HEK293 (cell line): ENCODE measurements at regions not wholly inside any gene's neighbourhood (a gene's known extent, or its start where the extent isn't known, plus 50 kb on each side); places are given as distances from the start of the nearest gene placed in this dataset.

ENCODE experiments used
- CTCF ChIA-PET: fragments of 350-600 bp; formaldehyde crosslinking; extraction: SDS; loops from one replicate; lab custom pipeline; 2021; ENCODE audit warnings: antibody characterized with exemption; lab: Yijun Ruan, JAX
- POLR2A ChIA-PET: fragments of 300-600 bp; formaldehyde crosslinking; extraction: SDS; loops from one replicate; lab custom pipeline; 2020; ENCODE audit warnings: antibody characterized with exemption, inconsistent platforms; lab: Yijun Ruan, JAX
- H3K27ac ChIP-seq: fragments of 200-500 bp; sonication (Bioruptor generic); 2 replicates; pipeline ENCODE4 v1.5.1; 2014; ENCODE audit warnings: low read depth, low read length, control low read depth, inconsistent platforms; ENCODE audit errors: extremely low read depth
- H3K36me3 ChIP-seq, 2 experiments: fragments of 200-500 bp in 1 of 2; sonication (Bioruptor generic) in 1 of 2; 1 replicate in 1 of 2; 2 replicates in 1 of 2; pipeline ENCODE4 v1.5.1; 2014 to 2017; ENCODE audit warnings: inconsistent platforms in 2 of 2, low read length in 2 of 2; ENCODE audit not compliant: control insufficient read depth in 2 of 2, insufficient read depth in 1 of 2
- H3K4me1 ChIP-seq: fragments of 200-500 bp; sonication (Bioruptor generic); 2 replicates; pipeline ENCODE4 v1.5.1; 2014; ENCODE audit warnings: mild to moderate bottlenecking, low read length, inconsistent platforms; ENCODE audit not compliant: control insufficient read depth, insufficient read depth
- H3K4me3 ChIP-seq: 2 replicates; pipeline ENCODE4 v1.5.1; 2011; ENCODE audit warnings: low read depth, mild to moderate bottlenecking, control low read depth, low read length, moderate library complexity
- H3K9me3 ChIP-seq: fragments of 200-500 bp; sonication (Bioruptor generic); 2 replicates; pipeline ENCODE4 v1.5.1; 2014; ENCODE audit warnings: low read depth, low read length, inconsistent platforms; ENCODE audit not compliant: control insufficient read depth, insufficient read depth
- FEZF1 ChIP-seq: fragments of 450-650 bp; formaldehyde crosslinking; IDR thresholded peaks from 2 replicates; pipeline ENCODE4 v1.5.1; 2016; ENCODE audit warnings: missing biosample characterization, missing genetic modification characterization
- REPIN1 ChIP-seq: fragments of 450-650 bp; formaldehyde crosslinking; IDR thresholded peaks from 2 replicates; pipeline ENCODE4 v1.5.1; 2017; ENCODE audit warnings: missing biosample characterization, missing genetic modification characterization, low read depth
- SCRT1 ChIP-seq: fragments of 450-650 bp; formaldehyde crosslinking; IDR thresholded peaks from 2 replicates; pipeline ENCODE4 v1.5.1; 2016; ENCODE audit warnings: missing biosample characterization, missing genetic modification characterization, borderline replicate concordance
- SP7 ChIP-seq: fragments of 450-650 bp; formaldehyde crosslinking; IDR thresholded peaks from 2 replicates; pipeline ENCODE4 v1.5.1; 2016; ENCODE audit warnings: missing biosample characterization, missing genetic modification characterization
- ZBTB20 ChIP-seq: fragments of 450-650 bp; formaldehyde crosslinking; IDR thresholded peaks from 2 replicates; pipeline ENCODE4 v1.5.1; 2016; ENCODE audit warnings: missing biosample characterization, missing genetic modification characterization
- ZBTB7A ChIP-seq: fragments of 450-650 bp; formaldehyde crosslinking; IDR thresholded peaks from 2 replicates; pipeline ENCODE4 v1.5.1; 2016; ENCODE audit warnings: low read depth, missing biosample characterization, missing genetic modification characterization
- ZNF10 ChIP-seq: fragments of 450-650 bp; formaldehyde crosslinking; IDR thresholded peaks from 2 replicates; pipeline ENCODE4 v1.5.1; 2017; ENCODE audit warnings: missing biosample characterization, missing genetic modification characterization
- ZNF157 ChIP-seq: fragments of 450-650 bp; formaldehyde crosslinking; IDR thresholded peaks from 2 replicates; pipeline ENCODE4 v1.5.1; 2016; ENCODE audit warnings: missing biosample characterization, missing genetic modification characterization
- ZNF211 ChIP-seq: fragments of 450-650 bp; formaldehyde crosslinking; IDR thresholded peaks from 2 replicates; pipeline ENCODE4 v1.5.1; 2016; ENCODE audit warnings: low read depth, missing biosample characterization, missing genetic modification characterization
- ZNF221 ChIP-seq: fragments of 450-650 bp; formaldehyde crosslinking; IDR thresholded peaks from 2 replicates; pipeline ENCODE4 v1.5.1; 2017; ENCODE audit warnings: missing biosample characterization, missing genetic modification characterization, borderline replicate concordance
- ZNF37A ChIP-seq: fragments of 450-650 bp; IDR thresholded peaks from 2 replicates; pipeline ENCODE4 v1.5.1; 2018; ENCODE audit warnings: missing biosample characterization, missing genetic modification characterization
- ZNF404 ChIP-seq: fragments of 450-650 bp; formaldehyde crosslinking; IDR thresholded peaks from 2 replicates; pipeline ENCODE4 v1.5.1; 2017; ENCODE audit warnings: missing biosample characterization, missing genetic modification characterization
- ZNF416 ChIP-seq: fragments of 450-650 bp; formaldehyde crosslinking; IDR thresholded peaks from 2 replicates; pipeline ENCODE4 v1.5.1; 2016; ENCODE audit warnings: missing biosample characterization, missing genetic modification characterization
- ZNF426 ChIP-seq: fragments of 450-650 bp; formaldehyde crosslinking; IDR thresholded peaks from 2 replicates; pipeline ENCODE4 v1.5.1; 2017; ENCODE audit warnings: missing biosample characterization, missing genetic modification characterization, mild to moderate bottlenecking, inconsistent platforms, moderate library complexity
- ZNF549 ChIP-seq: fragments of 450-650 bp; IDR thresholded peaks from 2 replicates; pipeline ENCODE4 v1.5.1; 2018; ENCODE audit warnings: missing biosample characterization, missing genetic modification characterization, mild to moderate bottlenecking, inconsistent platforms, moderate library complexity
- ZNF555 ChIP-seq: fragments of 450-650 bp; formaldehyde crosslinking; conservative IDR thresholded peaks from 2 replicates; pipeline ENCODE4 v1.5.1; 2017; ENCODE audit warnings: missing biosample characterization, mild to moderate bottlenecking, missing genetic modification characterization, inconsistent platforms
- ZNF558 ChIP-seq: fragments of 450-650 bp; formaldehyde crosslinking; IDR thresholded peaks from 2 replicates; pipeline ENCODE4 v1.5.1; 2016; ENCODE audit warnings: missing biosample characterization, missing genetic modification characterization
- ZNF560 ChIP-seq: fragments of 450-650 bp; formaldehyde crosslinking; IDR thresholded peaks from 2 replicates; pipeline ENCODE4 v1.5.1; 2017; ENCODE audit warnings: missing biosample characterization, missing genetic modification characterization, borderline replicate concordance
- ZNF658 ChIP-seq: fragments of 450-650 bp; formaldehyde crosslinking; IDR thresholded peaks from 2 replicates; pipeline ENCODE4; 2016; ENCODE audit warnings: missing biosample characterization, missing genetic modification characterization
- ZNF660 ChIP-seq: fragments of 450-650 bp; IDR thresholded peaks from 2 replicates; pipeline ENCODE4 v1.5.1; 2018; ENCODE audit warnings: missing biosample characterization, mild to moderate bottlenecking, missing genetic modification characterization
- ZNF701 ChIP-seq: fragments of 450-650 bp; formaldehyde crosslinking; IDR thresholded peaks from 2 replicates; pipeline ENCODE4 v1.5.1; 2016; ENCODE audit warnings: missing biosample characterization, missing genetic modification characterization
- ZNF768 ChIP-seq: fragments of 450-650 bp; formaldehyde crosslinking; IDR thresholded peaks from 2 replicates; pipeline ENCODE4 v1.5.1; 2018; ENCODE audit warnings: missing biosample characterization, mild to moderate bottlenecking, missing genetic modification characterization
- ZNF785 ChIP-seq: fragments of 450-650 bp; formaldehyde crosslinking; IDR thresholded peaks from 2 replicates; pipeline ENCODE4 v1.5.1; 2016; ENCODE audit warnings: missing biosample characterization, missing genetic modification characterization
- ZNF830 ChIP-seq: fragments of 450-650 bp; IDR thresholded peaks from 2 replicates; pipeline ENCODE4 v1.5.0; 2018; ENCODE audit warnings: missing biosample characterization, missing genetic modification characterization, low read depth, mild to moderate bottlenecking, moderate library complexity
- ZNF837 ChIP-seq: fragments of 450-650 bp; formaldehyde crosslinking; IDR thresholded peaks from 2 replicates; pipeline ENCODE4 v1.5.1; 2016; ENCODE audit warnings: missing biosample characterization, missing genetic modification characterization
- TF ChIP-seq, protein P1 (sequence below): fragments of 450-650 bp; formaldehyde crosslinking; IDR thresholded peaks from 2 replicates; pipeline ENCODE4 v1.5.1; 2016; ENCODE audit warnings: missing biosample characterization, missing genetic modification characterization
- TF ChIP-seq, protein P2 (sequence below): fragments of 450-650 bp; formaldehyde crosslinking; IDR thresholded peaks from 2 replicates; pipeline ENCODE4 v1.5.1; 2017; ENCODE audit warnings: missing biosample characterization, missing genetic modification characterization
- TF ChIP-seq, protein P3 (sequence below): fragments of 450-650 bp; formaldehyde crosslinking; conservative IDR thresholded peaks from 2 replicates; pipeline ENCODE4 v1.5.1; 2016; ENCODE audit warnings: low read depth, missing biosample characterization, missing genetic modification characterization

DNA sequence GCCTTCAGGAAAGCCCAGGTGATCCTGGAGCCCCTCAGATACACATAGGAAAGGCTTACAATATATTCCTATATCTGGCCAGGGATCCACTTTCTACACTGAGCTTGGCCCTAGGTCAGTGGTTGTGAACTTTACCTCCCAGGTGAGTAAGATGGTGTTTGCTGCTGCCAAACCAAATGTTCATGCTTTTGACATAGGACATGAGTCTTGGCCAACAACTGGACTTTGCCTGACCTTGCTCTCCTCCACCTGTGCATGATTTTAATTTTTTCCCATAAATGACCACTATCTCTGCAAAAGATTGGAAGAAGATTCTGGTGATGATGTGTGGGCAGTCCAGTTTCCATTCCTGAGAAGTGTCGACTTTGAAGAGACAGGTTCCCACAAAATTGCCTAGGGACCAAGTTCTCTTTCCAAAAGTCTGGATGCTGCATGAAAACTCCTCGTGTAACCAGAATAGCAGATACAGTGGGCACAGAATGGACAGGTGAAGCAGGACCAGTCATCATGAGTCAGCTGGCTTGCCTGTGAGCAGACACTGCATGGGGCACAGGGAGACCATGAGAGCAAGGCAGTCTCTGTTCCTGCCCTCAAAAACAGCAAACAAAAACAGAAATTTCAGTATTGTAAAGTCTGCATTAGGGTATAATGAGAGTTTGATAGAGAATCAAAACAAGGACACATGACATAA lies 226.4 kb upstream of the MON1B start:
- ChIA-PET POLR2A (no interaction called here), CTCF (no interaction called here)
- TF ChIP-seq ZNF221 = no peak
- TF ChIP-seq ZNF560 (tag by site-specific recombination) = no peak
- TF ChIP-seq, protein P1, sequence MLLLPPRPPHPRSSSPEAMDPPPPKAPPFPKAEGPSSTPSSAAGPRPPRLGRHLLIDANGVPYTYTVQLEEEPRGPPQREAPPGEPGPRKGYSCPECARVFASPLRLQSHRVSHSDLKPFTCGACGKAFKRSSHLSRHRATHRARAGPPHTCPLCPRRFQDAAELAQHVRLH (tag by site-specific recombination) = no peak
- no peak for TF ChIP-seq ZNF558 (tag by site-specific recombination)
- TF ChIP-seq ZNF830 (tag by site-specific recombination) = no peak
- no peak for TF ChIP-seq ZNF701
- no peak for TF ChIP-seq SCRT1 (tag by site-specific recombination)
- no peak for TF ChIP-seq ZNF549
- TF ChIP-seq ZNF404 (tag by site-specific recombination) = no peak
- TF ChIP-seq REPIN1 (tag by site-specific recombination) = no peak
- no peak for TF ChIP-seq ZNF426 (tag by site-specific recombination)
- H3K36me3 ChIP-seq = no peaks in the 10 kb centered on the region
- H3K4me1 ChIP-seq = no peaks in the 10 kb centered on the region
- no peak overlapping the region for H3K4me3 ChIP-seq
- no peak overlapping the region for H3K27ac ChIP-seq
- no peaks in the 10 kb centered on the region for H3K9me3 ChIP-seq

DNA sequence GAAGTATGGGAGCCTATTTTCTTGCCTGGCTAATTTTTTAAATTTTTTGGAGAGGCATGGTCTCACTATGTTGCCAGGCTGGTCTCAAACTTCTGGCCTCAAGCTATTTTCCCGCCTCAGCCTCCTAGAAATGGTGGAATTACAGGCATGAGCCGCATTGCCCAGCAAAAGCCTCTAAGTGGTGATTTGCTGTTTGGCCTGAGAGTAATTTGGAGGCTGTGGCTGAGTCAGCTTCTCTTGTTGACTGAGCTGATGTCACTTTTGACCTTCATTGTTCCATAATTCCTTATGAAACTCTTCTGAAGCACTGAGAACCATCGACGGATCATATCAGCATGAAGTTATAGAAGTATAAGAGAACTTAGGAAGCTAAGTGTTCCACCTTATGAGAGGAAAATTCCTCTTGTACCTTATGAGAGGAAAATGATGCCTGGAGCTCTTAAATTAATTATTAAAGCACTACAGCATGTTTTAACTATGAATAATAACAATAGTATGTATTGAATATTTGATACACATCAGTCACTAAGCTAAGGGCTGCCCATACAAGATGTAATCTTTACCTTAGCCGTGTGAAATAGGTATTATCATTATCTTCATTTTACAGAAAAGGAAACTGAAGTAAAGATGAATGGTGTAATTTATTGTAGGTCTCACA lies 220.8 kb upstream of the MON1B start:
- ChIA-PET POLR2A (no interaction called here), CTCF (no interaction called here)
- Histone ChIP-seq H3K36me3 (no peaks in the 10 kb centered on the region), H3K9me3 (no peaks in the 10 kb centered on the region), H3K4me1 (no peaks in the 10 kb centered on the region), H3K27ac (no peak overlapping the region), H3K4me3 (no peak overlapping the region)
- TF ChIP-seq ZNF37A (tag by site-specific recombination) = no peak
- TF ChIP-seq FEZF1 = no peak
- TF ChIP-seq ZNF555 (tag by site-specific recombination) = no peak
- TF ChIP-seq ZNF785 (tag by site-specific recombination) = no peak
- no peak for TF ChIP-seq ZNF837 (tag by site-specific recombination)
- no peak for TF ChIP-seq ZNF660 (tag by site-specific recombination)
- TF ChIP-seq ZNF768 (tag by site-specific recombination) = no peak
- no peak for TF ChIP-seq SP7
- TF ChIP-seq ZNF658 (tag by site-specific recombination) = no peak
- no peak for TF ChIP-seq ZNF416 (tag by site-specific recombination)
- no peak for TF ChIP-seq ZNF157 (tag by site-specific recombination)
- no peak for TF ChIP-seq ZBTB7A (tag by site-specific recombination)
- TF ChIP-seq, protein P2, sequence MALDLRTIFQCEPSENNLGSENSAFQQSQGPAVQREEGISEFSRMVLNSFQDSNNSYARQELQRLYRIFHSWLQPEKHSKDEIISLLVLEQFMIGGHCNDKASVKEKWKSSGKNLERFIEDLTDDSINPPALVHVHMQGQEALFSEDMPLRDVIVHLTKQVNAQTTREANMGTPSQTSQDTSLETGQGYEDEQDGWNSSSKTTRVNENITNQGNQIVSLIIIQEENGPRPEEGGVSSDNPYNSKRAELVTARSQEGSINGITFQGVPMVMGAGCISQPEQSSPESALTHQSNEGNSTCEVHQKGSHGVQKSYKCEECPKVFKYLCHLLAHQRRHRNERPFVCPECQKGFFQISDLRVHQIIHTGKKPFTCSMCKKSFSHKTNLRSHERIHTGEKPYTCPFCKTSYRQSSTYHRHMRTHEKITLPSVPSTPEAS (tag by site-specific recombination) = no peak
- TF ChIP-seq ZNF211 = no peak
- TF ChIP-seq, protein P3, sequence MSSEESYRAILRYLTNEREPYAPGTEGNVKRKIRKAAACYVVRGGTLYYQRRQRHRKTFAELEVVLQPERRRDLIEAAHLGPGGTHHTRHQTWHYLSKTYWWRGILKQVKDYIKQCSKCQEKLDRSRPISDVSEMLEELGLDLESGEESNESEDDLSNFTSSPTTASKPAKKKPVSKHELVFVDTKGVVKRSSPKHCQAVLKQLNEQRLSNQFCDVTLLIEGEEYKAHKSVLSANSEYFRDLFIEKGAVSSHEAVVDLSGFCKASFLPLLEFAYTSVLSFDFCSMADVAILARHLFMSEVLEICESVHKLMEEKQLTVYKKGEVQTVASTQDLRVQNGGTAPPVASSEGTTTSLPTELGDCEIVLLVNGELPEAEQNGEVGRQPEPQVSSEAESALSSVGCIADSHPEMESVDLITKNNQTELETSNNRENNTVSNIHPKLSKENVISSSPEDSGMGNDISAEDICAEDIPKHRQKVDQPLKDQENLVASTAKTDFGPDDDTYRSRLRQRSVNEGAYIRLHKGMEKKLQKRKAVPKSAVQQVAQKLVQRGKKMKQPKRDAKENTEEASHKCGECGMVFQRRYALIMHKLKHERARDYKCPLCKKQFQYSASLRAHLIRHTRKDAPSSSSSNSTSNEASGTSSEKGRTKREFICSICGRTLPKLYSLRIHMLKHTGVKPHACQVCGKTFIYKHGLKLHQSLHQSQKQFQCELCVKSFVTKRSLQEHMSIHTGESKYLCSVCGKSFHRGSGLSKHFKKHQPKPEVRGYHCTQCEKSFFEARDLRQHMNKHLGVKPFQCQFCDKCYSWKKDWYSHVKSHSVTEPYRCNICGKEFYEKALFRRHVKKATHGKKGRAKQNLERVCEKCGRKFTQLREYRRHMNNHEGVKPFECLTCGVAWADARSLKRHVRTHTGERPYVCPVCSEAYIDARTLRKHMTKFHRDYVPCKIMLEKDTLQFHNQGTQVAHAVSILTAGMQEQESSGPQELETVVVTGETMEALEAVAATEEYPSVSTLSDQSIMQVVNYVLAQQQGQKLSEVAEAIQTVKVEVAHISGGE (tag by site-specific recombination) = no peak
- no peak for TF ChIP-seq ZNF404 (tag by site-specific recombination)
- TF ChIP-seq ZNF10 (tag by site-specific recombination) = no peak
- TF ChIP-seq ZBTB20 = no peak
